ENCODE measurements at regions not wholly inside any gene's neighbourhood (a gene's known extent, or its start where the extent isn't known, plus 50 kb on each side); places are given as distances from the start of the nearest gene placed in this dataset.

DNA sequence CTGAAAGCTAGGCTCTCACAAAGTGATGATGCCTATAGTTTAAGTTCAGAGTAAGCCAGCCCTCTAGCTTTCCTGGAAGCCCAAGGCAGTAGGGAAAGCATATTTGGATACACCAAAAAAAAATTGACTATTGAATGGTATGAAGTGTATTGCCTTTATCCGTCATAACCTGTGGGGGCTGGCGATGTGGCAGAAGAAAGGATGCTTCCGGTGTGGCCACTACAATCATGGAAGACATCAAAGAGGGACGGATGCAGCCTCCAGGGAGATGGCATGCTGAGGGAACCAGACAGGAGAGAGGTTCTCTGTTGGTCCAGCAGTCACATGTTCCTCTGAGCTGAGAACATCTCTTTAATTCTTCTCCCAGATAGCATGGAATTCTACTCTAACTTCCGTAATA, 170.3 kb downstream of the TMEM18 start:
- no peak for DNase-seq

DNA sequence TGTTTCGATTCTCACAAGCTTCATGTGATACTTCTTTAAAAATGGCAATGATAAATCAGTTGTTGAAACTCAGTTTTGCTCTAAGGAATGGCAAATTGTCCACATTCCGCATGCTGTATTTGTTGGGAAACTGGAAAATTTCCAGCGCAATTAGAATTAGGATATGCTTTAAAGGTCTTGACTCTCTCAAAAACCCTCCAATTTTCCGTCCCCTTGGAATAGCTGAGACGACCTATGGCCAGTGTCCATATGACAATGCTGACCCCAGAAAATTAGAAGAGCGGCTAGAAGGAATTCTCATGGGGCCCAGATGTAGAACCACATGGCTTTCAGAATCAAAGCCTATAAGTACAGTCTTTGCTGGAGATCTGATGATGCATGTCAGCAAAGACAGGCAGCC, 170.8 kb downstream of the TMEM18 start:
- no peak for DNase-seq

DNA sequence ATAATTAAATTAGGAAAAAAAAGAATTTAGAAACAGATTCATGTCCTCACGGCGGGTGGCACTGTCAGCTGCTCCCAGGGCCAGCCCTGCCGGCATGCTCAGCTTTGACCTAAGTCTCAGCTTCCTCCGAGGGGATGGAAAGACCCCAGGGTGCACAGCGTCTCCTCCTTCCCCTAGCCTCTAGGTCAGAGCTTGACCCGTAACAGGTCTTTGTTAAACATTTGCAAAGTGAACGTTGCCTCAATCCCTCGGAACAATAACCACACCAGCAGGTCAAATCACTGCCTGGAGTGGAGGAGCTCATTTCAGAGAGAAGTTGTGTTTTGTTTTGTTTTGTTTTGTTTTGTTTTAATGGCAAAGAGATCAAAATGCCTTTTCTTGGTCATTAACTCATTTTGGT, 171.3 kb downstream of the TMEM18 start:
- no peak for DNase-seq

DNA sequence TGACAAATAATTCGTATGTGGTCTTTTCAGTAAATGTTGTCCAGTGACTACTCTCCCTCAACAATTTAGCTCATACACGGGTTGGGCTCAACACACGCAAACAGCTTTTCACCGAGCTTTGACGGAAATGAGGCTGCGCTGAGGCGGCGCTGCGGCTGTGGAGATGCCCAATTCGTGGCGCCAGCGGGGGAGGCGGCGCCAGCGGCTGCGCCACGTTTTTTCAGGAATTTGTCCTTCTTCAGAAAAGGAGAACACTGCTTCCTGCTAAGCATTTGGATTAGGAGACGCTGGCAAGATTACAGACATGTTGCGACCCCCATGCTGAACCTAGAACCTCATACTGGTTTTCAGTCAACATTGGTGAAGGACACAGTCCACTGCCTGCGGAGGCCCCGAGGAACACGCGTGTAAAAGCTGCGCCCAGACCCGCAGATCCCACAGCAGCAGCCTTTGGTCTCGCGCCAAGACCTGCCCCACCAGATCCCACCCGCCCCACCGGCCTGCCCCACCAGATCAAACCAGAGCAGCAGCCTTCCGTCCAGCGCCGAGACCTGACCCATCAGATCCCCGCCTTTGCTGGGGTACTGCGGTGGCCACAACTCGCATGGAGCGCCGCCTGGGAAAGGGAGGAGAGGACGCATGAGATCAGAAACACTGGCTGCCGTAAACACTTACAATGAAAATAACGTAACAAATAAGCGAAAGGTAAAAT, 173.8 kb downstream of the TMEM18 start:
- DNase-seq: no peak

DNA sequence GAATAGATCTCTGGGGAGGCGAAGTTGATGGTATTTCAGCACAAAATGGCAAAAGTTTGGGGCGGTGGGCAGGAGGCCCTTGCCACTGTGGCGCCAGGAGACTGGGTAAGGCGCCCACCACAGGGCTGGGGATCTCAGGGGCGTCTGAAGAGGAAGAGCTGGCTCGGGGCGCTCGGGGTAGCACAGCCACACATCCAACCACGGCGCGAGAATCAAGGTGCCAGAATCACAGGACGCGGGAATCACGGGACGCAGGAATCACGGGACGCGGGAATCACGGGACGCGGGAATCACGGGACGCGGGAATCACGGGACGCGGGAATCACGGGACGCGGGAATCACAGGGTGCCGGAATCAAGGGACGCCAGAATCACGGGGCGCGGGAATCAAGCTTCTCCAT, 174.4 kb downstream of the TMEM18 start:
- DNase-seq: no peak

DNA sequence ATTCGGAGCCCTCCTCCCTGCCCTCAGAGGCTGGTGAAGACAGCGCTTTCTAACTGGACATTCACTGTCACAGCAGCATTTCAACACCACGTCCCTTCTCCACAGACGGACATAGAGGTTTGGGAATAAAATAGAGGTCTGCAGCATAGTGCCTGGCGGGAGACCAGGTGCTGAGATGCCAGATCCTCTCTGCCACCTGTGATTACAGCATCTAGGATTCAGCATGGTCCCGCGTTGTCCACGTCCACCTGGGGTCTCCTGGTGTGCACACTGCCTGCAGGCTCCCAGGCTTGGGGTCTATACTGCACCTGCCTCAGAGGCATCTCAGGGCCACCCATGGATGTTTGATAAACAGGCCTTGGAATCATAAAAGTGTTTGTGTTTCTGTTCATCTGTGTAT, 175.5 kb downstream of the TMEM18 start:
- DNase-seq: no peak

DNA sequence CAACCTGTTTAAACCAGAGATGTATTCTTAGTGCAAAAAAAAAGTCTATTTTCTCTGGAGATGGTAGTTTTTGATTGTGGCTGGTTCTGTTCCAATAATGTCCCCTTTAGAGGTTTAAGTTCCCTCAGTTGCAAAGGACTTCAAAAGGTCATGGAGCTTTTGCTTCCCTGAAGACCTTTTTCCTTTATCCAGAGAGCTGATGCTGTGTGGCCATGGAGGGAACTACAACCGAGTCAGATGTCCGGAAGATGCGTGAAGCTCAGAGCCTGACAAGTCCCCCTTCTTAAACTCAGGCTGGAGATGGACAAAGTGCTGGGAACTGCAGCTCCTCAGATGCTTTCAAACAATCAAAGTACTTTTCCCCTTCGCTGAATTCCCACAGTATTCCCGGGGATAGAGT, 176.1 kb downstream of the TMEM18 start:
- no peak for DNase-seq

DNA sequence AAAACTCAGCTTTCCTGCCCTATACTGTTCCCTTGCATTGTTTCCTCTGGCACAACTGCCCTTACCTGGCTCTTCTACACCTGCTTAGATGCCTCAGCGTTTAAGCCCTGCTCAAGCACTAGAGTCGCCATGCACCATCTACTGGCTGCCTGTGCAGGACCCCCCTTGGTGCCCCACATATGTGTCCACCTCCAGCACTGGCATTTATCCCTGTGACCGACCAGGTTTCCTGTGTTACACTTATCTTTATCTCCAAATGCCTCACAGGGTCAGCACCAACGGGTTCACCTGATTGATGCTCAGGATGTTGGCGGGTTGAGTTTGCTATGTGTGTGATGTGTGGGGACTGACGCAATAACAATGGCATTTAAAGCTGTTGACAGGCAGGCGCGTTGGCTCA, 177.5 kb downstream of the TMEM18 start:
- no peak for DNase-seq

DNA sequence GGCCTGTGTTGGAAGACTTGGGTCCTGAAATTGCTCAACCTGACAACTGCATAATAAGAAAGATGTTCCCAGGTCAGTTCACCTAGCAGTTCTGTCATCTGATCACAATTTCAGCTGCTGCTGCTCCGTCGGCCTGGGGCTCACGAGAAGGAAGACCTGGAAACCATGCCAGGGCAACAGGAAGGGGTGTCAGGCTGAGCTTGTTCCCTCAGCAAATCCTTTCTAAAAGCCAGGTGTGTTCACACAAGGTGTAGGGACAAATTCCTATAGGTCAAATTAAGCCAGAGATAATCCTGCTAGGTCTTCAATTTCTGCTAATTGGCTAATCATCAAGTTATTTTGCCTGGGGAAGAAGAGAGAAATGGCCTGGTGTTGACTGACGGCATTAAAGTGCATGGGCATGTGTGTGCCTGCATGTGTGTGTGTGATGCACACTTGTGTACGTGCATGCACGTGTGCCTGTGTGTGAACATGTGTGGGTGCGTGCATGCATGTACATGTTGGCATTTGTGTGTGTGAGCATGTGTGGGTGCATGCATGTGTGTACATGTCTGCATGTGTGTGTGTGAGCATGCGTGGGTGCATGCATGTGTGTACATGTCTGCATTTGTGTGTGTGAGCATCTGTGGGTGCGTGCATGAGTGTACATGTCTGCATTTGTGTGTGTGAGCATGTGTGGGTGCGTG, 178.6 kb downstream of the TMEM18 start:
- no peak for DNase-seq

DNA sequence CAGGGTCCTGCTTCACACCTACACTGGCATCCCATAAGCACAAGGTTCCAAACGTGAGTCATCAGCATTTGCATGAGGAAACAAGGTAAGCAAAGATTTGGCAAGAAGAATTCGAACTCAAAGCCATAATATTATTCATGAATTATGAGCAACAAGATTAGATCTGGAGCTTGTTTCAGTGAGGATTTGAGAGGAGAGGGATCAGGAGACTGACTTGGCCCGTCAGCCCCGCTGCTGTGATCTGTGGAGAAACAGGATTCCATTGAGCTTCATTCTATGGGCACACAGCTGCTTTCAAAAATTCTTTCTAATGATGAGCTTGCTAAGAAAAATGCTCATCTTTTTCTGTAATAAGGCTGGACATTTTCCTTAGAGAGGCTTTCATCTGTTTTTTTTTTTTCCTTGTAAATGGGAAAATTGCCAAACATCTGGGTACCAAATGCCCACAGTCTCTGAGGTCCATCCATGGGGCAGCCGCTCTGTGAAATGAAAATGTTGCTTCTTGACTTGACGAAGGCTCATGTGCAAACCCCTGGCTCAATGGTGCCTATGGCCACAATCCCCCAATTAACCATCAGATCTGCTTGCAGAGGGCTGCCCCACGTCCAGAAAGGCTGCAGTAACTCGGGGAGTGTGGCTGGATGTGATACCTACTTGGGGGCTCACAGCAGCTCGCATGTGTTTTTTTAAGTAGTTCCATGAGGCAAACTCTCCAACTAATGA, 179.3 kb downstream of the TMEM18 start:
- DNase-seq: no peak

DNA sequence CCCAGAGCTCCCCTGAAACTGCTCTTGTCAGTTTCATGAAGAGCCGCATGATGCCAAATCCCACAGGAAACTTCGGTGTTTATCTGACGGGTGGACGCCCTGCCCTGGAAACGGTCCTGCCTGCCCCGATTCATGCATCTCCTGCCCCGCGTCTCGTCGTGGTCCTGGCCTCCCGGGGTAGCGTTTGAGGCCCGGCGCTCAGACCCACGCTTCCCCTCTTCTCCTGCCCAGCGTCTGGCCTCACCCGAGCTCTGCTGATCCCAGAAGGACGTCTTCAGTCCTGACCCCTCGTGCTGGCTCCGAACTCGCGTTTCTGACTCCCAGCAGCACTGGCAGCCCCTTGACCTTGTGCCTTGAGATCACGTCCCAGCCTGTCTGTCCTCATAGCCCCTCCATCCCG, 180.5 kb downstream of the TMEM18 start:
- no peak for DNase-seq

DNA sequence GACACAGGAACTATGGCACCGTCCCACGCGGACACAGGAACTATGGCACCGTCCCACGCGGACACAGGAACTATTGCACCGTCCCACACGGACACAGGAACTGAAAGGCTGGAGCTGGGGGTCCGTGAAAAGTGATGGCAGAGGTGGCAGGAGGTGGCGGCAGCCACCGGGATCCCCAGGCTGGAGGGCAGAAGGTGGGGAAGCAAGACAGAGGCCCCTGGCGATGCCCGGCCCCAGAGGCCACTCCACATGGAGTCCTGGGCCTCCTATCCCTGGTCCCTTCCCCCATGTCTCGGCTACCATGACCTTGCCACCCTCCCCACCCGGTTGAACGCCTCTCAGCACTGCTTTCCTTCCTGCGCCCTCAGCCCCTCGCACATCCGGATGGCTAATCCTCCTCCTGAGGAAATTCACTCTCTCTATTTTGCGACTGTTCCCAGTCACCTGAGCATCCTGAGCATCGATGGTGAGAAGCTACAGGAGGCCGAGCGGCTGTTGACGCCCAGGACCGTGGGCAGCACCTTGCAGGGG, 181.4 kb downstream of the TMEM18 start:
- no peak for DNase-seq

DNA sequence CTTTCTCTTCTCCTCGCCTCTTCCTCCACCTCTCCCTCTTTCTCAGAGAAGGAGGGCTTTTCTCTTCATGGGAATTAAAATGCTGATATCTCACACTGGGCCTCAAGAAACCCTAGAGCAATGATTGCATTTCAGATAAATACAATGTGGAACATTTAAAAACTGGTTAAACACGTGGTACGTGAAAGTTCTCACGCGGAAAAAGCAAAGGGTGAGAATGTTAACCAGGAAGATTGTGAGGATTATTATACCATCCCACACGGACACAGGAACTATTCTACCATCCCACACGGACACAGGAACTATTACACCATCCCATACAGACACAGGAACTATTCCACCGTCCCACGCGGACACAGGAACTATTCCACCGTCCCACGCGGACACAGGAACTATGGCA, 182.4 kb downstream of the TMEM18 start:
- no peak for DNase-seq

DNA sequence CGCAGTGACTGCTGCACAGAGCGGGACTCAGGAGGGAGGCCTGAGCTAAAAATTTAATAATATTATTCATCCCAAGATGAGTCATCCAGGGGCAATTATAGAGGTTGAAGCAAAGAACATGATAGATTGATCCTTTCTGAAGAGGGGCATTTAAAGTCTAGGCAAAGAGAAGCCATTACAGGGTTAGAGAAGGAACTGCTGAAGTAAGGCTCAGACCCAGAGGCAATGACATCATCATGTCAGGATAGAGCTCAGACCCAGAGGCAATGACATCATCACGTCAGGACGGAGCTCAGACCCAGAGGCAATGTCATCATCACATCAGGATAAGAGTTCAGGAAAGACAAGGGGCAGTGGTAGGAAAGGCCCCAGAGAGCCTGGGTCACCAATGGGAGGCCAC, 184.0 kb downstream of the TMEM18 start:
- no peak for DNase-seq

DNA sequence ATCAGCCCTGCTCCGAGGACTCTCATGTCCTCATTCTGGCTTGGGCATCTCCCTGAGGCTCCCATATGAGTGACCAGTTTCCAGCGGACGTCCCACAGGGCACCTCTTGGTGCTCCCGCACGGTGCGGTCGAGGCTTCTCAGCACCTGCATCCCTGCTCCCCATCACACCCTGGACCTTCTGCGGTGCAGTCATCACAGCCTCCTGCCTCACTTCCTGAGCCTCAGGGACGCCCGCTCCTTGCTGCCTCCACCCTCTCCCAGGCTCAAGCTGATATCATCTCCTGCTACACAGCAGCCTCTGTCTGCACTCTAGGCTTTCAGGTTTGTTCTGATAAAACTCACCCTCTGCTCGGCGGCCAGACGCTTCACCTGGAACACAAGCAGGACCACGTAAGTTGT, 185.0 kb downstream of the TMEM18 start:
- DNase-seq: no peak

DNA sequence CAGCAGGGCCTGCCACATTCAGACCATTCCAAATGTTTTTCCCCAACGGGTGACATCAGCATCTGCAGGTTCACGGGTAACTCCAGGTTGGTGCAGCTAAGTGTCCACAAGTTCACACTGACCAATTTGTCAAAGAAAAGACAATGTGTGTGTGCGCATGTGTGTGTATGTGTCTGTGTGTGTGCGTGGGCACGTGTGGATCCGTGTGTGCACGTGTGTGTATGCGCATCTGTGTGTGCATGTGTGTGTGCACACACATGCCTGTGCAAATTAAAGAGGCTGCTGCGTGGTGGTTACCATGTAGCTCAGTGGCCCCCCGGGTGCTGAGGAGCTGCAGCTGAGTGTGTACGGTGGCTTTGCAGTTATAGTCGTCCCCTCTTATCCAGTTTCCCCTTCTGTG, 187.4 kb downstream of the TMEM18 start:
- no peak for DNase-seq

DNA sequence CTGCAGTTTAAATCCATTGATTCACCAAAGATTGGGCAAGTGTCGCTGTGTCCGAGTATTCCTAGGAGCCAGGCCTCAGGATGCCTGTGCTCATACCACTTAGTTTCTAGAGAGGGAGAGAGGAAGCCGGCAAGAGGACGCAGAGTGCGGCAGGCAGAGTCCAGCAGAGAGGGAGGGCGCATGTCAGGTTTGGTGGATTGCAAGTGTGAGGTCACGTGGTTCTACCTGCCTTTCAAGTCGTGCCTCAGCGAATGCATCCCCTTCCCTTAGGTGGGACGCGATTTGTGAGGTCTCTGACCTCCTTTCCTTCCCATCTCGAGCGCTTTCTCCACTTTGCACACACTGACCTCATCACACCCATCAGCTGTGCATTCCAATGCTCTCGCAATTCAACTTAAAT, 188.1 kb downstream of the TMEM18 start:
- no peak for DNase-seq

DNA sequence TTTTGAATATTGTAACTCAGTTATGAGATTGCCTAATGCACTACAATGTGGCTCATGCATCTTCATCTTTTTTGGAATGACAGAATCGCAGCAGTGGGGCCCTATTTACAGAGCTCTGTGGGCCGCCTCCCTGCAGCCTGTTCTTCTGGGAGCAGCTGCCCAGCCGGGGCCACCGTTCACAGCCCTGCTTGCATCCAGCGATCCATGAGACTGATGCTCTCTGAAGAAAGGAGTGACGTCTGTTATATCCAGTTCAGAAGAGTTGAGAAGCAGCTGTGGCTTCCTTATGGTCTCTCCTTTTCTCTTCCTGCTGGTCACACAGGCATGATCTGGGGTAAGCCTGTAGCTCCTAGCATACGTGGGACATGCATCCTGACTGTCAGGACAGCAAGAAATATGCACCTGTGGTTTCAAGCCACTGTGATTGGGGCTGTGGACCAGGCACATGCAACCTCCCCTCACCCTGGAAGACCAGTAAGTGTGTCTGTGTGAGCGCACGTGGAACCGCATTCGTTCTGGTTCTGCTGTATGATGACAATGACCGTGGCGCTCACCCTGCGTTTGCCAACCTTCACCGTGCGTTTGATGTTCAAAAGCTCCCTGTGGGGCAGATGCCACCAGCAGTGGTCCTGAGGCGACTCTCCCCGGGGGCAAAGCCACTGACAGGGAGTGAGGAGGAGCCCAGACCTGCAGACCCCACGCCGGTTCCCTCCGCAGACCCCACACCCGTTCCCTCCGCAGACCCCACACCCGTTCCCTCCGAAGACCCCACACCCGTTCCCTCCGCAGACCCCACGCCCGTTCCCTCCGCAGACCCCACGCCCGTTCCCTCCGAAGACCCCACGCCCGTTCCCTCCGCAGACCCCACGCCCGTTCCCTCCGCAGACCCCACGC, 189.8 kb downstream of the TMEM18 start:
- DNase-seq: no peak

DNA sequence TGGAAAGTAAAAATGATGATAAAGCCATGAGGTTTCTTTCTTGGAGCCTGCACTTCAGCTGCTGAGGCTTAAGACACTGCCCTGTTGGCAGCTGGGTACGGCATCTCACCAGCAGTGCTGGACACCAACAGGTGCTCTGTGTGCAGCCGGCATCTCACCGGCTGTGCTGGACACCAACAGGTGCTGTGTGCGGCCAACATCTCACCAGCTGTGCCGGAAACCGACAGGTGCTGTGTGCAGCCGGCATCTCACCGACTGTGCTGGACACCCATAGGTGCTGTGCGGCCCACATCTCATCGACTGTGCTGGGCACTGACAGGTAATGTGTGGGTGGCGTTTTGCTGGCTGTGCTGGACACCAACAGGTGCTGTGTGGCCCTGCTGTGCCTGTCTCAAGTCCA, 190.8 kb downstream of the TMEM18 start:
- no peak for DNase-seq

DNA sequence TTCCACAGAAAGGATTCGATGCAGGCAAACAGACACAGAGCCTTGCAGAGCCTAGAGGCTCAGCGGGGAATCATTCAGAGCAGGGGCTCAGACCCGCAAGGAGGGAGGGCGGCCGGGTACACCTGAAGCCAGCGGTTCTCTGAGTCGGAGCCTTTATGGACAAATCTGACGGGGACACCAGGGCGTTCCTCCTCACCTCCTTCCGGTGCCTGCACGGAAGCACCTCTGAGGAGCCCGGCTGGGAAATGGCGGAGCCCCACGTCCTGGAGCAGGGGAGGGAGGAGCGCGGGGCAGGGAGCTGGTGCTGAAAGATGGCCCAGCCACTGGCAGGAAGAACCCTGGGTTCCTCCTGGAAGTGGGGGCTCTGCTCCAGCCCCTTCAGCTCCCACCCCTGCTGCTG, 193.5 kb upstream of the ALKAL2 start:
- no peak for DNase-seq

DNA sequence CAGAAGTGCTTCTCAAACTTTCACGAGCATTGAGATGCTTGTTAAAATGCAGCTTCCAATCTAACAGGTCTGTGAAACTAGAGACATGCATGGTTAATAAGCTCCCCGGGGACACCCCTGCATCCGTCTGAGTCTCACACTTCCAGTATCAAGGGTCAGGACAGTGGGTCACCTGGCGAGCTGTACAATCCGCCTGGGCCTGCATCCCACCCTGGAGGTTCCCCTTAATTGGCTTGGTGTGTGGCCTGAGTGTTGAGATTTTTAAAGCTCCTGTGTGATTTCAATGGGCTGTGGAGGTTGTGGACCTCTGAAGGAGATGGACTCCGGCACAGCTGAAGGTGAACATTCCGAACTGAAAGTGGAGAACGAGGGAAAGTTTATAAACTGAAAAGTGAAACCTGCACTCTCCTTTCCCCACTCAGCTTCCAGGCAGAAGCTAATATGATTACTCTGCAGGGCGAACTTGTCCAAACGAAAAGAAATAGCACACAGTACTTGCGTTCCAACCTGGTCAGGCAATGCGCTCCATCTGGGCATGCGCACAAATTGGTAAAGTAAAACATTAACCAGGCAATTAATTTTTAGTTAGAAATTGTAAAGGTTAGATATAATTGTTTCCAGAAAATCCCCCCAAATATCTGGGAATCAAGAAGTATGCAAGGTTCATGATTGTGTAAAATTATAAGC, 191.7 kb upstream of the ALKAL2 start:
- DNase-seq: no peak

DNA sequence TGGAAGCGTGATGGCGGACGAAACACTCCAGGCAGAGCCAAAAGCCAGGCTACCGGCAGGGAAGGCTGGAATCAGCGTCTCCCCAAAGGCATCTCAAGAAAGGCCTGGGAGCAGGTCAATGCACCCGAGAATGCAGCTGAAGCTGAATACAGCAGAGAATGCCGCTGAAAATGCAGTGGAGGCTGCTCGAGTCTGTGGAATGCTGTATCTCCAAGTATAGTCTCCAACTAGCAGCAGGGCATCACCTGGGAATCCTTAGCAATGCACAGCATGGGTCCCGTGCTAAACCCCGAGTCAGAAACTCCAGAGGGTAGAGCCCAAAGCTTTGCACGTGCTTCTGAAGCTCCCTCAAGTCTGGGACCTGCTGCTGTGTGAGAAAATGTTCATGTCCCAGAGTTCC, 191.1 kb upstream of the ALKAL2 start:
- no peak for DNase-seq
